GM12878 (cell line): ENCODE measurements at regions not wholly inside any gene's neighbourhood (a gene's known extent, or its start where the extent isn't known, plus 50 kb on each side); places are given as distances from the start of the nearest gene placed in this dataset.

Experiments used
- CTCF ChIP-seq, 3 experiments: IDR thresholded peaks in 2 of 3; conservative IDR thresholded peaks in 1 of 3; 2 replicates each; pipeline ENCODE4 v1.5.1; 2011; ENCODE audit warnings: low read depth in 3 of 3, low read length in 3 of 3, mild to moderate bottlenecking in 3 of 3, control low read depth in 2 of 3, moderate library complexity in 2 of 3, inconsistent platforms in 1 of 3, mixed read lengths in 1 of 3; ENCODE audit not compliant: control insufficient read depth in 2 of 3, insufficient read depth in 1 of 3; ENCODE audit errors: extremely low read depth in 1 of 3
- TCF7 ChIP-seq: IDR thresholded peaks from 2 replicates; pipeline ENCODE4 v1.6.1; 2014; ENCODE audit warnings: antibody characterized with exemption, borderline replicate concordance
- ZNF687 ChIP-seq: fragments of 450-650 bp; IDR thresholded peaks from 2 replicates; pipeline ENCODE4 v1.6.1; 2017; ENCODE audit warnings: mild to moderate bottlenecking, moderate library complexity

GRCh38 chr2:150008901-150009300 lies 421.3 kb upstream of the MMADHC start:
- TF ChIP-seq CTCF (IDR thresholded peaks at IDR 0.05 in 2 of 3, conservative IDR thresholded peaks at IDR 0.05 in 1 of 3; ENCODE audit: control insufficient read depth in 2 of 3, extremely low read depth in 1 of 3, insufficient read depth in 1 of 3, low read depth in 3 of 3, low read length in 3 of 3): no peak
- no peak for TF ChIP-seq TCF7
- no peak for TF ChIP-seq ZNF687
